ENCODE measurements at regions not wholly inside any gene's neighbourhood (a gene's known extent, or its start where the extent isn't known, plus 50 kb on each side); places are given as distances from the start of the nearest gene placed in this dataset.

DNA sequence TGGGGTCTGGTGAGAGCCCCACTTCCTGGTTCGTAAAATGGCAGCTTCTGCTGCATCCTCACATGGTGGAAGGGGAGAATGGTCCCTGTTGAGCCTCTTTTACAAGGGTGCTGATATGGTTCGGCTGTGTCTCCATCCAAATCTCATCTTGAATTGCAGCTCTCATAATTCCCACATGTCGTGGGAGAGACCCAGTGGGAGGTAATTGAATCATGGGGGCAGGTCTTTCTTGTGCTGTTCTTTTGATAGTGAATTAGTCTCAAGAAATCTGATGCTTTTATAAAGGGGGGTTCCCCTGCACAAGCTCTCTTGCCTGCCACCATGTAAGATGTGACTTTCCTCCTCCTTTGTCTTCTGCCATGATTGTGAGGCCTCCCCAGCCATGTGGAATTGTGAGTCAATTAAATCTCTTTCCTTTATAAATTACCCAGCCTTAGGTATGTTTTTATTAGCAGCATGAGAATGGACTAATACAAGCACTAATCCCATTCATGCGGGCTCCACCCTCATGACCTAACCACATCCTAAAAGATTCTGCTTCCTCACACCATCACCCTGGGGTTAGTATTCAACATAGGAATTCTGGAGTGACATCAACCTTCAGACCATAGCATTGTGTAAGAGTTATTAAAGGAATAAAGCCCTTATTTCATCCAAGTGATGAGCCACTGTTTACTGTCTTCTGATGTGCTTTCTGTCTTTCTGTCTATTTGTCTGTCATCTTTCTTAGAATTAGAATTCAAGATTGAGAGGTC, 159.0 kb upstream of the IRS2 start (continued):
- no peak for TF ChIP-seq HSF4 (CRISPR knock-in tag; IDR thresholded peaks at IDR 0.05; ENCODE audit: borderline replicate concordance)

DNA sequence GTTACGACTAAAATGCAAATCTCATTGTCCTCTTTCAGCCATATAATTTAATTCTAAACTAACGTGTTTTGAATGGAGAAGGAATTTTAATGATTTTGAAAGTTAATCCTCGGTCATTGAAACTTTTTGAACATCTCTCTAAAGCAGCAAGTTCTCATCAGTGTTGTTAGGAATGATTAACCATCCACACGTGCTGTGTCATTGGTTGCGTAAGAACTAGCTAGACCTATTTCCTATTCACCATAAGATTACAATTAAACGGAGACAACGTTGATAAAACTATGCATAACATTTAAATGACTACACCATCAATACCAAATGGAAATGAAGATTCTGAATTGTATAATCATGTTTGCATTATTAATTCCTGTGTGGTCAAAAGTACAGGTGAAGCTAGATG, 155.6 kb upstream of the IRS2 start:
- in situ Hi-C loops (cut with MboI) (no loop called here), intact Hi-C loops (cut with micrococcal nuclease) (no loop called here)
- BruUV-seq (replicated peaks), result no TSS peak
- no peak overlapping the region for H3K27ac ChIP-seq (ENCODE audit: extremely low read depth, low read depth, low read length)
- no peaks in the 10 kb centered on the region for H3K9me1 ChIP-seq (ENCODE audit: control insufficient read depth, insufficient read depth, low read length)
- no peak for TF ChIP-seq PHF21A (IDR thresholded peaks at IDR 0.05; ENCODE audit: borderline replicate concordance, low read depth)
- TF ChIP-seq ZNF696 (CRISPR knock-in tag; conservative IDR thresholded peaks at IDR 0.05), result no peak
- TF ChIP-seq CEBPB (tag; IDR thresholded peaks at IDR 0.05), result peak; percentile 29; the same call in 1 of the 2 replicates
- ChIA-PET POLR2A (no interaction called here), CTCF (ENCODE audit: low intra/inter-chr PET ratio) (no interaction called here)
- H3K79me2 ChIP-seq (ENCODE audit: control insufficient read depth, insufficient read depth, low read length), result no peaks in the 10 kb centered on the region
- ATAC-seq (no peak), DNase-seq (ENCODE audit: extremely low read depth in 1 of 4, low spot score in 3 of 4) (no peak), FAIRE-seq (no peak)
- no peak overlapping the region for H2AFZ ChIP-seq (ENCODE audit: low read depth, low read length)
- H3K4me2 ChIP-seq (ENCODE audit: insufficient read depth, low read length), result no peak overlapping the region
- no peaks in the 10 kb centered on the region for H4K20me1 ChIP-seq (replicated peaks; ENCODE audit: control insufficient read depth, insufficient read depth, low read length)
- H3K27me3 ChIP-seq (ENCODE audit: control insufficient read depth in 2 of 2, insufficient read depth in 2 of 2, low read length in 2 of 2), result peaks cover 0 to 8% of the 10 kb centered on the region in 2 experiments; a peak in 3 of 5 replicates
- H3K4me3 ChIP-seq, result no peak overlapping the region
- no peaks in the 10 kb centered on the region for H3K36me3 ChIP-seq (ENCODE audit: control insufficient read depth, insufficient read depth, low read length)
- no peaks in the 10 kb centered on the region for H3K4me1 ChIP-seq (replicated peaks in 1 of 2; ENCODE audit: control insufficient read depth in 2 of 2, insufficient read depth in 2 of 2, low read length in 2 of 2)
- H3K9me3 ChIP-seq (replicated peaks; ENCODE audit: control insufficient read depth, insufficient read depth, low read depth, low read length), result no peaks in the 10 kb centered on the region
- 1% methylated on average over 7 of the region's 7 CpGs for WGBS (ENCODE audit: insufficient coverage, low coverage, missing lambda C conversion rate)
- H3K9ac ChIP-seq (ENCODE audit: insufficient read depth in 1 of 2, low read depth in 2 of 2, low read length in 2 of 2), result no peak overlapping the region

DNA sequence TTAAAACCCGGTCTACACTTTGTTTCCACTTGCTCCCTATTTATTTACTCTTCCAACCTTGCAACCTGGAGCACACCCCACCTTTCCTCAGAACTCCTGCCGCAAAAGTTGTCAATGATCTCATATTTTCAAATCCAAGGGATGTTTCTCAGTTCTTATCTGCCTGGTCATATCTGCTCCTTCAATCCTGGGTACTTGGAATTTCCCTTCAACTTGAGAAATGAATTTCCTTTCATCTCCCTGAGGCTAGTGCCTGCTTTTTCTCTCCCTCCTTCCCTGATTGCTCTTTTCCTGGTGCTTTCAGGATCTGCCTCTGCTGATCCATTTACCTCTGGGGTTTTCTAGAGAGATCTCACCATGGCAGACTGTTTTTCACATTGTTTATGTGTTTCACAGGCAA, 154.8 kb upstream of the IRS2 start:
- no peak for DNase-seq (ENCODE audit: extremely low read depth in 1 of 4, low spot score in 3 of 4)
- Histone ChIP-seq H3K27ac (ENCODE audit: extremely low read depth, low read depth, low read length) (no peak overlapping the region), H3K36me3 (ENCODE audit: control insufficient read depth, insufficient read depth, low read length) (no peaks in the 10 kb centered on the region), H3K27me3 (ENCODE audit: control insufficient read depth in 2 of 2, insufficient read depth in 2 of 2, low read length in 2 of 2) (peaks cover 0 to 5% of the 10 kb centered on the region in 2 experiments; a peak in 3 of 5 replicates), H3K9ac (ENCODE audit: insufficient read depth in 1 of 2, low read depth in 2 of 2, low read length in 2 of 2) (no peak overlapping the region), H3K4me2 (ENCODE audit: insufficient read depth, low read length) (no peak overlapping the region), H2AFZ (ENCODE audit: low read depth, low read length) (no peak overlapping the region), H3K4me3 (no peak overlapping the region), H3K79me2 (ENCODE audit: control insufficient read depth, insufficient read depth, low read length) (no peaks in the 10 kb centered on the region), H3K9me3 (replicated peaks; ENCODE audit: control insufficient read depth, insufficient read depth, low read depth, low read length) (no peaks in the 10 kb centered on the region), H3K9me1 (ENCODE audit: control insufficient read depth, insufficient read depth, low read length) (no peaks in the 10 kb centered on the region), H3K4me1 (replicated peaks in 1 of 2; ENCODE audit: control insufficient read depth in 2 of 2, insufficient read depth in 2 of 2, low read length in 2 of 2) (no peaks in the 10 kb centered on the region), H4K20me1 (replicated peaks; ENCODE audit: control insufficient read depth, insufficient read depth, low read length) (no peaks in the 10 kb centered on the region)
- no peak for FAIRE-seq
- ChIA-PET POLR2A (no interaction called here), CTCF (ENCODE audit: low intra/inter-chr PET ratio) (no interaction called here)
- in situ Hi-C loops (cut with MboI), result no loop called here
- 0% methylated on average over 2 of the region's 2 CpGs for WGBS (ENCODE audit: insufficient coverage, low coverage, missing lambda C conversion rate)
- intact Hi-C loops (cut with micrococcal nuclease), result no loop called here
- no TSS peak for BruUV-seq (replicated peaks)
- ATAC-seq, result no peak
- TF ChIP-seq ETV6 (IDR thresholded peaks at IDR 0.05; ENCODE audit: borderline replicate concordance in 1 of 2, low read depth in 2 of 2, low read length in 1 of 2) (no peak), ETV6 (CRISPR knock-in tag; IDR thresholded peaks at IDR 0.05; ENCODE audit: borderline replicate concordance) (no peak), ADNP (tag; IDR thresholded peaks at IDR 0.05) (no peak), SIN3B (IDR thresholded peaks at IDR 0.05; ENCODE audit: low read depth) (no peak)
- TF ChIP-seq, protein P1, sequence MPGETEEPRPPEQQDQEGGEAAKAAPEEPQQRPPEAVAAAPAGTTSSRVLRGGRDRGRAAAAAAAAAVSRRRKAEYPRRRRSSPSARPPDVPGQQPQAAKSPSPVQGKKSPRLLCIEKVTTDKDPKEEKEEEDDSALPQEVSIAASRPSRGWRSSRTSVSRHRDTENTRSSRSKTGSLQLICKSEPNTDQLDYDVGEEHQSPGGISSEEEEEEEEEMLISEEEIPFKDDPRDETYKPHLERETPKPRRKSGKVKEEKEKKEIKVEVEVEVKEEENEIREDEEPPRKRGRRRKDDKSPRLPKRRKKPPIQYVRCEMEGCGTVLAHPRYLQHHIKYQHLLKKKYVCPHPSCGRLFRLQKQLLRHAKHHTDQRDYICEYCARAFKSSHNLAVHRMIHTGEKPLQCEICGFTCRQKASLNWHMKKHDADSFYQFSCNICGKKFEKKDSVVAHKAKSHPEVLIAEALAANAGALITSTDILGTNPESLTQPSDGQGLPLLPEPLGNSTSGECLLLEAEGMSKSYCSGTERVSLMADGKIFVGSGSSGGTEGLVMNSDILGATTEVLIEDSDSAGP (CRISPR knock-in tag; IDR thresholded peaks at IDR 0.05), result no peak
- TF ChIP-seq, protein P2, sequence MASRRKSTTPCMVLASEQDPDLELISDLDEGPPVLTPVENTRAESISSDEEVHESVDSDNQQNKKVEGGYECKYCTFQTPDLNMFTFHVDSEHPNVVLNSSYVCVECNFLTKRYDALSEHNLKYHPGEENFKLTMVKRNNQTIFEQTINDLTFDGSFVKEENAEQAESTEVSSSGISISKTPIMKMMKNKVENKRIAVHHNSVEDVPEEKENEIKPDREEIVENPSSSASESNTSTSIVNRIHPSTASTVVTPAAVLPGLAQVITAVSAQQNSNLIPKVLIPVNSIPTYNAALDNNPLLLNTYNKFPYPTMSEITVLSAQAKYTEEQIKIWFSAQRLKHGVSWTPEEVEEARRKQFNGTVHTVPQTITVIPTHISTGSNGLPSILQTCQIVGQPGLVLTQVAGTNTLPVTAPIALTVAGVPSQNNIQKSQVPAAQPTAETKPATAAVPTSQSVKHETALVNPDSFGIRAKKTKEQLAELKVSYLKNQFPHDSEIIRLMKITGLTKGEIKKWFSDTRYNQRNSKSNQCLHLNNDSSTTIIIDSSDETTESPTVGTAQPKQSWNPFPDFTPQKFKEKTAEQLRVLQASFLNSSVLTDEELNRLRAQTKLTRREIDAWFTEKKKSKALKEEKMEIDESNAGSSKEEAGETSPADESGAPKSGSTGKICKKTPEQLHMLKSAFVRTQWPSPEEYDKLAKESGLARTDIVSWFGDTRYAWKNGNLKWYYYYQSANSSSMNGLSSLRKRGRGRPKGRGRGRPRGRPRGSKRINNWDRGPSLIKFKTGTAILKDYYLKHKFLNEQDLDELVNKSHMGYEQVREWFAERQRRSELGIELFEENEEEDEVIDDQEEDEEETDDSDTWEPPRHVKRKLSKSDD (conservative IDR thresholded peaks at IDR 0.05; ENCODE audit: low read length), result no peak
